T47D (cell line): ENCODE measurements at regions not wholly inside any gene's neighbourhood (a gene's known extent, or its start where the extent isn't known, plus 50 kb on each side); places are given as distances from the start of the nearest gene placed in this dataset.

ENCODE experiments used
- DNase-seq, 2 experiments: peaks; one replicate each; pipeline versions ENCODE4 v3.0.0 to v3.0.0-alpha.2; 2011 to 2012; ENCODE audit warnings: low read depth in 1 of 2, low spot score in 1 of 2
- JUND ChIP-seq: IDR thresholded peaks from 2 replicates; pipeline ENCODE4 v1.6.1; 2012; ENCODE audit warnings: low read depth
- in situ Hi-C: cut with HindIII; loops from 2 replicates; pipeline ENCODE4 v1.10.0; 2016; ENCODE audit warnings: low sequenced_read_pairs, low pct_unique_long_range_greater_than_20kb

- TF ChIP-seq JUND, result no peak
- no peak for DNase-seq
- in situ Hi-C loops, result no loop called here
Measured at GRCh38 chr5:176155922-176156359, 82.3 kb upstream of the SIMC1 start.

GRCh38 chr5:176157656-176158055 lies 80.6 kb upstream of the SIMC1 start:
- in situ Hi-C loops, result no loop called here
- no peak for DNase-seq
- TF ChIP-seq JUND, result no peak

- no peak for DNase-seq
- in situ Hi-C loops, result no loop called here
- no peak for TF ChIP-seq JUND
Measured at GRCh38 chr5:176161431-176161830, 76.8 kb upstream of the SIMC1 start.

- no peak for DNase-seq
- TF ChIP-seq JUND, result no peak
- in situ Hi-C loops, result no loop called here
Measured at GRCh38 chr5:176162198-176162597, 76.0 kb upstream of the SIMC1 start.

- in situ Hi-C loops, result no loop called here
- no peak for DNase-seq
Measured at GRCh38 chr5:176162888-176163287, 75.3 kb upstream of the SIMC1 start.

GRCh38 chr5:176166427-176166826 lies 71.8 kb upstream of the SIMC1 start:
- DNase-seq, result no peak
- TF ChIP-seq JUND, result no peak
- in situ Hi-C loops, result no loop called here

More at GRCh38 chr5:176162888-176163287, 75.3 kb upstream of the SIMC1 start:
- no peak for TF ChIP-seq JUND

GRCh38 chr5:176167800-176168199 lies 70.4 kb upstream of the SIMC1 start:
- no peak for TF ChIP-seq JUND
- in situ Hi-C loops, result no loop called here
- DNase-seq, result no peak

- no peak for DNase-seq
- TF ChIP-seq JUND, result no peak
- in situ Hi-C loops, result no loop called here
Measured at GRCh38 chr5:176169393-176170063, 68.7 kb upstream of the SIMC1 start.

- no peak for DNase-seq
- in situ Hi-C loops, result no loop called here
- TF ChIP-seq JUND, result no peak
Measured at GRCh38 chr5:176170084-176170483, 68.1 kb upstream of the SIMC1 start.

GRCh38 chr5:176171171-176171760 lies 67.0 kb upstream of the SIMC1 start:
- in situ Hi-C loops, result no loop called here
- no peak for DNase-seq
- TF ChIP-seq JUND, result no peak

- no peak for DNase-seq
- in situ Hi-C loops, result no loop called here
- TF ChIP-seq JUND, result no peak
Measured at GRCh38 chr5:176172246-176172645, 66.0 kb upstream of the SIMC1 start.

GRCh38 chr5:176173647-176174046 lies 64.6 kb upstream of the SIMC1 start:
- in situ Hi-C loops, result no loop called here
- no peak for TF ChIP-seq JUND
- DNase-seq, result no peak

- no peak for DNase-seq
- in situ Hi-C loops, result no loop called here
- TF ChIP-seq JUND, result no peak
Measured at GRCh38 chr5:176174345-176175025, 63.7 kb upstream of the SIMC1 start.
